ENCODE measurements at regions not wholly inside any gene's neighbourhood (a gene's known extent, or its start where the extent isn't known, plus 50 kb on each side); places are given as distances from the start of the nearest gene placed in this dataset.

DNA sequence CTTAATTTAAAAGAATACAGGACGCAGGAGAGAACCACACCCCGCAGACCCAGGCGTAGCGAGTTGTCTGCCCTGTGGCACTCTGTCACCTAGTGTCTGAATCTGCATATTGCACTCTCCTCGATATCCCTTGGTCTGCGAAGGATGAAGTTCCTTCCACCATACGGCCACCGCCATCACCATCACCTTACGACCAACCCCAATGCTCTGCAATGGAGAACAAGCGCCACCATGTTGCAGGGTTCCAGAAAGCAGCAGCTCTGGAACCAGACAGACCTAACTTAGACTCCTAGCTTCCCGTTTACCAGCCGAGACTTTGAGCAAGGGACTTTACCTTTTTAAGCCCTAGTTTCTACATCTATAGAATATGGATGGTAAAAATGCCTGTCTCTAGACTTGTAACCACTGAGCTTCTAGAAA is 77.4 kb upstream of the DMRT1 start (continued):
- TF ChIP-seq CBX5 (IDR thresholded peaks at IDR 0.05; ENCODE audit: low read depth, low read length): no peak
- TF ChIP-seq NRF1 (IDR thresholded peaks at IDR 0.05; ENCODE audit: low read depth, low read length): no peak
- TF ChIP-seq, protein P1, sequence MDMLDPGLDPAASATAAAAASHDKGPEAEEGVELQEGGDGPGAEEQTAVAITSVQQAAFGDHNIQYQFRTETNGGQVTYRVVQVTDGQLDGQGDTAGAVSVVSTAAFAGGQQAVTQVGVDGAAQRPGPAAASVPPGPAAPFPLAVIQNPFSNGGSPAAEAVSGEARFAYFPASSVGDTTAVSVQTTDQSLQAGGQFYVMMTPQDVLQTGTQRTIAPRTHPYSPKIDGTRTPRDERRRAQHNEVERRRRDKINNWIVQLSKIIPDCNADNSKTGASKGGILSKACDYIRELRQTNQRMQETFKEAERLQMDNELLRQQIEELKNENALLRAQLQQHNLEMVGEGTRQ (IDR thresholded peaks at IDR 0.05; ENCODE audit: low read length): no peak
- no peak for TF ChIP-seq TEAD4 (IDR thresholded peaks at IDR 0.05; ENCODE audit: low read depth, low read length)

All from H1 (cell line).